GM12892 (cell line): ENCODE measurements at regions not wholly inside any gene's neighbourhood (a gene's known extent, or its start where the extent isn't known, plus 50 kb on each side); places are given as distances from the start of the nearest gene placed in this dataset.
"Not testable (repeated sequence)": the region's sequence is repeated elsewhere in the genome, so short reads cannot be mapped to it uniquely, and the experiment has no call there.

Source experiments
- DNase-seq: peaks from one replicate; pipeline ENCODE4 v3.0.0; 2011; ENCODE audit not compliant: insufficient read length
- FAIRE-seq: peaks from 2 replicates; lab custom pipeline; 2011; peaks lifted over from hg19 to GRCh38; lab: Jason Lieb, UNC
- POLR2A ChIP-seq: IDR thresholded peaks from 2 replicates; pipeline ENCODE4 v1.6.1; 2011; ENCODE audit warnings: low read depth, low read length, control low read depth
- POLR2AphosphoS5 ChIP-seq: IDR thresholded peaks from 2 replicates; pipeline ENCODE4 v1.6.1; 2011; ENCODE audit warnings: low read depth, low read length, control low read depth
- TAF1 ChIP-seq: IDR thresholded peaks from 2 replicates; pipeline ENCODE4 v1.6.1; 2011; ENCODE audit warnings: low read depth, mild to moderate bottlenecking, control low read depth, low read length, borderline replicate concordance

DNA sequence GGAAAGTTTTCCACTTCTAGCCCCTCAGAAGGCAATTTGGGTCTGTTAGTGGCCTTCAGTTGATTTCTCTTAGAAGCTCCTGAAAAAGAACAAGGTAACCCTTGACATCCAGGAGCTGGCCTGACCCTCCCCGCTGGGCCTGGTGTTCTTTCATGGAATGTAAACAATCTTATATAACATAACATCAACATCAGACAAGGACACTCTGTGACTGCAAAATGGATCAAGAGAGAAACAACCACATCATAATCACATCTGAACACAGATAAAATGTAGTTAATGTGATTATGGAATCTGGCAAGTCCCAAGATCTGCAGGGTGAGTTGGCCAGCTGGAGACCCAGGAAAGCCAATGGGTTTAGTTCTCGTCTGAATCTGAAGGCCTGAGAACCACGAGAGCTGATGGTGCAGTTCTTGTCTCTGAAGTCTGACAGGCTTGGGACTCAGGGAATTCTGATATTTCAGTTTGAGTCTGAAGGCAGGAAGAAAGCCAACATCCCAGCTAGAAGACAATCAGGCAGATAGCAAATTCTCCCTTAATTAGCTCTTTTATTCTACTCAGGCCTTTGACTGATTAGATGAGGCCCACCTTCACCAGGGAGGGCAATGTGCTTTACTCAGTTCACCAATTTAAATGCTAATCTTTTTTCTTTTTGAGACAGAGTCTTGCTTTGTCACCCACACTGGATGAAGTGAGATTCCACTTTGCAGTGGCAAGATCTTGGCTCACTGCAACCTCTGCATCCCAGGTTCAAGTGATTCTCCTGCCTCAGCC, 91.4 kb upstream of the NAMPT start:
- DNase-seq (no peak), FAIRE-seq (no peak)
- no peak for TF ChIP-seq POLR2A
- no peak for TF ChIP-seq TAF1
- TF ChIP-seq POLR2AphosphoS5: no peak

GRCh38 chr7:106375499-106375898, 90.7 kb upstream of the NAMPT start:
- no peak for TF ChIP-seq POLR2A
- TF ChIP-seq TAF1: no peak
- no peak for TF ChIP-seq POLR2AphosphoS5
- DNase-seq (no peak), FAIRE-seq (no peak)

DNA sequence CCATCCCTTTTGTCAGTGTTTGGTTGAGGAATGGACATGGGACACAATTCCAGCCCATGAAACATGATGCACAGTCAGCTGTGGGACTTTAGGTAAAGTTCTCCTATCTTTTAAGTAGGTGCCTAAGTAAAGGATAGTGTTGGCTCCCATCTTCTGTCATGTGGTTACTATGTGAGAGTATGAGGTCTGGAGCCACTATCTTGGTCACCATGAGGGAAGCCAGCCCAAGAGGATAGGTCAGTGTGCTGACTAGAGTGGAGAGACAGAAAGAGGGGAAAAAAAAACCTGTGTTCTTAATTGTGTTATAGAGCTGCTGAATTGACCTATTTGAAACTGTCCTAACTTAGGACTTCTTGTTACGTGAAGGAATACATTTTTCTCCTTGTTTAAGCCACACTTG, 89.7 kb upstream of the NAMPT start:
- DNase-seq (no peak), FAIRE-seq (no peak)

DNA sequence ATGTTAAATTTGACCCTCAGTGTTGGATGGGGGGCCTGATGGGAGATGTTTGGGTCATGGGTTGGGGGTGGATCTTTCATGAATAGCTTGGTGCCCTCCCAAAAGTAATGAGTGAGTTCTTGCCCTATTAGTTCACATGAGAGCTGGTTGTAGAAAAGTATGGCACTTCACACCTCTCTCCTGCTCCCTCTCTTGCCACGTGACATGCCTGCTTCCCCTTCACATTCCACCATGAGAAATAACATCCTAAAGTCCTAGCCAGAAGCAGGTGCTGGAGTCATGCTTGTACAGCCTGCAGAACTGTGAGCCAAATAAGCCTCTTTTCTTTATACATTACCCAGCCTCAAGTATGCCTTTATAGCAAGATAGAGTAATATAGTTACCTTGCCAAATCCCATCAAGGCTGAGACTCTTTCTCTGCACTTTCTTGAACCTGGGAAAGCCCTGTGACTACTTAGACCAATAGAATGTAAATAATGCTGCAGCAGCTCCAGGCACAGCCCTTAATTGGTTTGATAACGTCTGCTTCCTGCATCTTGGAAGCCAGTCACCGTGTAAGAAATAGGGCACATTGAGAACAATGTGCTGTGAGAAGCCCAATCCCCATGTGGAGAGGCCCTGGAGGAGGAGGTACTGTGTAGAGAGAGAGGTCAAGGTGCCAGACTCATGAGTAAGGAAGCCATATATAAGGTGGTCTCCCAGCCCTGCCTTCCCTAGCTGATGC, 88.0 kb upstream of the NAMPT start:
- FAIRE-seq: no peak
- DNase-seq: no peak

More for the DNA sequence above, 89.7 kb upstream of the NAMPT start:
- TF ChIP-seq POLR2AphosphoS5 (no peak), TAF1 (no peak), POLR2A (no peak)

DNA sequence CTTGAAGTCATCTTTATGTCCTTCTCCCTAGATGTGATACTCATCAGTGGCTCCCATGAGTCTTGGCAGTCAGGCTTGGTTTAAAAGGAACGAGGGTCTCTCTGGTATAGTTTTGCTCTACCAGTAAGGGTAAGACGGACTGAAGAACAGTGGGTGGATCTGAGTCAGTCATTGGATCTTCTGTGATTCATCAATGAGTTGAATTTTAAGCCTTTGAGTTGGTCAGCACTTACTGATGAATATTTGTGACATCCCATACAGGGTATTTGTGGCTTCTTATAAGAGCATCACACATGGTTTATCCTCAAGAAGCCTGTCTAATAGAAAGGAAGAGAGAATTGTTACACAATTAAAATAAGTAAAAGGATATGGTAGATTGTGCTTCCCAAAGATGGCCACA, 87.3 kb upstream of the NAMPT start:
- FAIRE-seq (no peak), DNase-seq (no peak)
- TF ChIP-seq POLR2A (no peak), POLR2AphosphoS5 (no peak), TAF1 (no peak)

More for the DNA sequence above, 88.0 kb upstream of the NAMPT start:
- TF ChIP-seq TAF1 (no peak), POLR2A (no peak), POLR2AphosphoS5 (no peak)

DNA sequence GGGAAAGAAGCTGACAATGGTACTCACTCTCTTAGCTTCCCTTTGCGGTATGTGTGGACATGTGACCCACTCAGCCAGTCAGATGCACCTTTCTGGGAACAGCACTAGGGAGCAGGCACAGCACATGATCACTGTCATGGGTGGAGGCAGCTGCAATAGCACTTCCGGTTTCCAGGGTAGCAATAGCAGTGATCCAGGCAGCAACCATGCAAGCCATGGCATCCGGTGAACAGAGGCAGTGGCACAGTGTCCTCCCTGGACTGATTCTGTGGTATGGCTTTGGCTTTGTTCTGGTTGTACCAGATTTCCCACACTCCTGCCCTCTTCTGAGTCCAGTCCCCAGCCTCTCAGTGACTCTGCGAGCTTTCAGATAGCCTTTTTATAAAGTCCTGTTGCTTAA, 86.8 kb upstream of the NAMPT start:
- FAIRE-seq (no peak), DNase-seq (no peak)
- TF ChIP-seq POLR2A: no peak
- TF ChIP-seq POLR2AphosphoS5: no peak
- no peak for TF ChIP-seq TAF1

DNA sequence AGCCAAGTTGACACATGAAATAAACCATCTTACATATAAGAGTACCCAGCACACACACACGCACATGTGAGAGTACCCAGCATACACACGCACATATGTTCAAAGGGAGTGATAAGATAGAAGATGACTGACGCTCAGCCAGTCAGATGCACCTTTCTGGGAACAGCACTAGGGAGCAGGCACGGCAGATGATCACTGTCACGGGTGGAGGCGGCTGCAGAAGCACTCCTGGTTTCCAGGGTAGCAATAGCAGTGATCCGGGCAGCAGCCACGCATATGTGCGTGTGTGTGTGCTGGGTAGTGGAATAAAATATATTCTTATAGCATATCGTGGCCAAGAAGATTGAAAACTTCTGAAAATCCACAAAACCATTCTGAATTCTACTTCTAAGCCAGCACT, 85.8 kb upstream of the NAMPT start:
- no peak for TF ChIP-seq TAF1
- TF ChIP-seq POLR2A: no peak
- TF ChIP-seq POLR2AphosphoS5: no peak
- DNase-seq (no peak), FAIRE-seq (no peak)

DNA sequence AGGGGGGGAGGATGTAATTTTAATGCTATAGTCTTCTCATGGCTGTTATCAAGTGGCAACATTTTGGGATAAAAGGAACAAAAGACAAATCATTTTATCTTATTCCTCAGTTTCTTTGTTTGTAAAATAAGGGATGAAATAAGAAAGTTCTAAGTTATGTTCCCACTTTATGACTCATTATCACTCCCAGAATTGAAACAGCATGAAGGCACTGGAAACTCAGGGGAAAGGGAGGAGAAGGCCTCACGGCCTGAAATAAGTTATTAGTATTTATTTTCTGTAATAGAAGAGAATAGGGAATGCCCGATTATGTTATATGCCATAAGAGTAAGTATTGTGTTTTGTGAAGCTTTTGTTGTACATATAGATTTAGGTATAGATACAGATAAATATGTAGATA, 85.0 kb upstream of the NAMPT start:
- FAIRE-seq: no peak
- TF ChIP-seq POLR2AphosphoS5 (no peak), POLR2A (no peak), TAF1 (no peak)
- no peak for DNase-seq

- no peak for TF ChIP-seq TAF1
- TF ChIP-seq POLR2A: no peak
- no peak for DNase-seq
These were observed 84.6 kb upstream of the NAMPT start for GRCh38 chr7:106369352-106369751.

GRCh38 chr7:106367664-106368063, 82.9 kb upstream of the NAMPT start:
- DNase-seq: no peak
- no peak for FAIRE-seq
- TF ChIP-seq POLR2AphosphoS5: no peak
- TF ChIP-seq TAF1: no peak
- TF ChIP-seq POLR2A: no peak

More at GRCh38 chr7:106369352-106369751, 84.6 kb upstream of the NAMPT start:
- no peak for FAIRE-seq

GRCh38 chr7:106367018-106367420, 82.2 kb upstream of the NAMPT start:
- no peak for TF ChIP-seq POLR2A
- no peak for TF ChIP-seq TAF1
- TF ChIP-seq POLR2AphosphoS5: no peak
- no peak for FAIRE-seq
- DNase-seq: no peak

DNA sequence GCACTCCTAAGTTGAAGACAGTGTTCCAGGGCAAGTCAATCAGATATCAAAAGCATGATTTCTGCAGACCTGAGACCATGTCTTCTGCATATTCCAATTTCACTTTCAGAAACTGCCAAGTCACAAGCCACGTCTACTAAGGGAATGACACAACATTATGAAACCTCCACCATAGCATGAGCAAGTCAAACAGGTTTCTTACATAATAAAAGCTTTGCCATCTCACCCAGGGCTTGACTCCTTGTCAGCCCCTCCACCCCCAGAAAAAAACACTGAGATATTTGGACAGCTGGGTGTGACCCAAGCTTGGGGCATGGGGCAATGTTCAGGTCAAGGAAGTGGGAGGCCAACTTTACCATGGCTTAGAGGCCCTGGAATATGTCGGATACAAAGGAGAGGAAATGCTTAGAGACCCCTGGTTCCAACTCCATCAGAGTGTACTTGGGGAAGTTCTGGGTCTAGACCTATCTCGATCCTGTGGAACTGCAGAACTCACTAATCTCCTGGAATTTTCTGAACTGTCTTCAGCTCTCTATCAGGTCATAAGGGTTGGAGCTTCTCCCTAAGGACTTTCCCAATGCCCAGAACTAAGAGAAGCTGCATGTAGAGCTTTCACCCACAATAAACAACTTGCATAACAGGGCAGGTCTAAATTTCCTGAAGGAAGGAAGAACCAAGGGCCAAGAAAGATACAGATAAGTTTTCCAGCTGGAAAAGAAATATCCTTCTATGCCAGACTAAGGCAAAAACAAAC, 80.6 kb upstream of the NAMPT start:
- FAIRE-seq: no peak
- no peak for DNase-seq
- TF ChIP-seq POLR2A (no peak), POLR2AphosphoS5 (no peak), TAF1 (no peak)

DNA sequence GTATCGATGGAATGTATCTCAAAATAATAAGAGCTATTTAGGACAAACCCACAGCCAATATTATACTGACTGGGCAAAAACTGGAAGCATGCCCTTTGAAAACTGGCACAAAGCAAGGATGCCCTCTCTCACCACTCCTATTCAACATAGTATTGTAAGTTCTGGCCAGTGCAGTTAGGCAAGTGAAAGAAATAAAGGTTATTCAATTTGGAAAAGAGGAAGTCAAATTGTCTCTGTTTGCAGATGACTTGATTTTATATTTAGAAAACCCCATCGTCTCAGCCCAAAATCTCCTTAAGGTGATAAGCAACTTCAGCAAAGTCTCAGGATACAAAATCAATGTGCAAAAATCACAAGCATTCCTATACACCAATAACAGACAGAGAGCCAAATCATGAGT, 77.7 kb upstream of the NAMPT start:
- not testable (repeated sequence) for DNase-seq, FAIRE-seq
